Frontal cortex (tissue), 3 donors: ENCODE measurements at regions not wholly inside any gene's neighbourhood (a gene's known extent, or its start where the extent isn't known, plus 50 kb on each side); places are given as distances from the start of the nearest gene placed in this dataset.

ENCODE experiments used
- DNase-seq, 2 donors: peaks; one replicate each; pipeline ENCODE4 v3.0.0; 2012; ENCODE audit warnings: low spot score in 2 of 2
- FAIRE-seq: peaks from 2 replicates; lab custom pipeline; 2012; peaks lifted over from hg19 to GRCh38; lab: Jason Lieb, UNC
- donor health status: control.
- donor health status: control.
- donor health status: control.

DNA sequence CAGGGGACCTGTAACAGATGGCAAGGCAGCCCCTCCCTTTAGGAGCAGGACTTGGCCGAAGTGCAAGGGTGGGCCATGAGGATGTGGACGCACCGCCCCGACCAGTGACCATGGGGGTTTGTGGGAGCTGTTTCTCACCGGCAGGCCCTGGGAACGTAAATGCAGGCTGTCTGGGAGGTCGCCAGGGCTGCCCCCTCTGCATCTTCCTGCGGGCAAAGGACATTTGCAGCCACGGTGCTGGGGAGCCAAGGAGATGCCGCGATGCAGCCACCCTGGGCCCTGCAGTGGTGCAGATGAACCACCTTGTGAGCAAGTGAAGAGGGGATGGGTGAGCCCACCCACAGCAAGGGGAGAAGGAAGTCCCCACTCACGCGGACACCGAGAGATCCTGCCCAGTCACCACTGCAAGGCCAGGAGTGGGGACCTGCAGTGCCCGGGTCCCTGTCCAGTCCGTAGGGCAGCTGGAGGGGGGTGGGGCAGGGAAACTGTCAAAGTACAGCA lies 121.1 kb downstream of the SIK1 start:
- DNase-seq (no peak), FAIRE-seq (no peak)

DNA sequence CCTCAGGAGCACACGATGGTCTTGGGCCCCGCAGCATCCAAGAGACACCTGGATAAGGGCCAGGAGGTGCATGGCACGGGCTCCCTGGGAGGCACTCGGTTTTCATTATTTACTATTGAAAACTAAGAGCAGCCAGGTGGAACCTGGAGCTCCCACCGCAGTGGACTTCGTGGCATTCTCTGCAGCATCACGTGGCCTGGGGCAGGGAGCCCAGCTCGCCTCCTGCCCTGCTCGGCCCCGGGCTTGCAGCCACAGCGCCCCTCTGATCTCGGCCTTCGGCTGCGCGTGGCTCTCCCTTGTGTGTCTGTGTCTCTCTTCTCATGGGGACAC lies 121.6 kb downstream of the SIK1 start:
- FAIRE-seq, result no peak
- DNase-seq, result no peak

DNA sequence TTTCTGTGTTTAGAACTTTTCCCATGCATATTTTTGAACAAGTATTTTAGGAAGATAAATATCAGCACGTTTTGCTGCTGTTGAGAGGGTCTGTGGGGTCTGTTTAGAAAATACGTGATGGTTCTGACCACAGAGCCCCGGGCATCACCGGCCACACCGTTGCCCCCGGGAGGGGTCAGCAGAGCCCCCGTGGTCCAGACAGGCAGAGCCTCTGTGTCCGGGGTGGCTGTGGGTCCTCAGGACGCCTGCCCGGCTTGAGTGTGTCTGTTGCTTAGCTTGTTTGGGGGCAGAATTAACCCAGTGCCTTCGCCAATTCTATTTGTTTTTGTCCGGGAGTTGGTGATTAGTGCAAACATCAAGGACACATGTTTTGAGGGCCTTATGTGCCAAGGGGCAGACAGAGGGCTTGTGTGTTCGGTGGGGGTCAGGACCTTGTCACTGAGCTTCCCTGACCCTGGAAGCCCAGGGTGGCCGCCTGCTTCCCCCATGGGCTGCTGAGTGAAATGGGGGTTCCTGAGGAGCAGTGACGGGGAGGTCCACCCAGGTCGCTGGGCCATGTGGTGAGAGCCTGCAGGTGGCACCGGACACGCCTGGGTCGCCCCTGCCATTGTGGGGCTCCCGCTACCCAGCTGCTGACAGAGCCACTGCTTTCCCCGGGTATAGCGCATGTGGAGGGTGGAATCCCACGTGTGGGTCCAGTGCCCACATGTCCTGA lies 122.2 kb downstream of the SIK1 start:
- no peak for DNase-seq
- no peak for FAIRE-seq

DNA sequence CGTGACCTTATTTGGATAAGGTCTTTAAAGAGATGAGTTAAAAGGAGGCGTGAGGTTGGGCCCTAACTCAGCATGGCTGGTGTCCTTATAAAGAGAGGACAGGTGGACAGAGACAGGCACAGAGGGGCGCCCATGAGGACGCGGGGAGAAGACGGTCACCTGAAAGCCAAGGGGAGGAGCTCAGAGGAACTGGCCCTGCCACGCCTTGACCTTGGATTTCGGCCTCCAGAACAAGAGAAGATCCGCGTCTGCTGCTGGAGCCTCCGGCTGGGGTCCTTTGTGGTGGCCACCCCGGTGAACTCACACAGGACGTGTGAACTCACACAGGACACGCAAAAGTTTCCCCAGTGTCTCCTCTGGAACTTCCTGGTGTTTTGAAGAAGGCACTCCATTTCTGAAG lies 122.7 kb downstream of the SIK1 start:
- DNase-seq (no peak), FAIRE-seq (no peak)

DNA sequence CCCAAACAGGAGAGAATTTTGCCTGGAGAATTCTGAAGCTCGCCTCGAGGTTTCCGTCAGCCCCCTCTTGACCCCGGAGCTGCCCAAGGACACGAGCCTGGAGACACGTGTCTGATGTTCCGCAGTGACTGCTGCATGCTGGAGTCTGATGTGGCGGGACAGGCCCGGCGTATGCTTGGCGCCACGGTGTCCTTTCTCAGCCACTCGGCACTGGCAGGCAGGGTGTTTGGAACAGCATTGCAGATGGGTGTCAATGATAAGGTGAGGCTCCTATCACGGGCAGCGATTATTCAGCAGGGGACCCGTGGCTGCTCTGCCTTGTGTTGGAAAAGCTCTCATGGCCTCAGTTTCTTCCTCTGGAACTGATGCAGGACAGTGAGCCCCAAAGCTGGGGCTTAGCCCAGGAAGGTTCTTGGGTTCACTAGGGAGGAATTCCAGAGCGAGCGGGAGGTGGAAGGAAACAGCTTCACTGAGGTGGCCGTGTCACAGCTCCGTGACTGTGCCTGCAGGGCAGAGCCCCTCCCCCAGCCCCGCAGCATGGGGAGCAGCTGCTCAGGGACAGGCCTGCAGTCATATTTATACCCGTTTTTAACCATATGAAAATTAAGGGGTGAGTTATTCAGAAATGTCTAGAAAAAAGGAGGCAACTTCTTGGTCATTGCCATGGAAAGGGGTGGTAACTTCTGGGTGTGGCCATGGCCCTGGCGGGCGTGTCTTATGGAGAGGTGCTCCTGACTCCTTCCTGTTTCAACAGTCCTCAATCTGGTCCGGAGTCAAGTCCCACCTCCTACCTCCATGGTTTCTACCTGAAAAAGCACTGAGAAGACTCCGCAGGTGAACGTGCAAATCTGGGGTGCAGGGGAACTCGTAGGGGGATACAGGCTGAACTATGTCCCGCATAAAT lies 123.4 kb downstream of the SIK1 start:
- FAIRE-seq, result no peak
- no peak for DNase-seq

DNA sequence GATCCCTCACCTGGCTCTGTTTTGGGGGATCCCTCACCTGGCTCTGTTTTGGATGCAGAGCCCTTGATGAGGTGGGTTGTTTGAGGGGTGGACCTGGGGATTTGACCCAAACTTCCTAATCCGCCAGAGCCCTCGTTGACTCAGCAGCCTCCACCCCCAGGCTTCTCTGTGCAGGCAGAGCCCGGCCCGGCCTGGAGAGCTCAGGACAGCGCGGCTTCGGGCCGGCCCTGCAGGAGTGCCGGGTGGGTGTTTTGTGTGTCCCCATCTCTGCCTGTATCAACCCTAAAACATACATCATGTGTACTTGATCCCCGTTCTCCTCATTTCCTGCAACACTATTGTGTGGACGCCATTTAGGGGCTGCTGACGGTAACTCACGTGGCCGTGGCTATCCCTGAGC lies 124.2 kb downstream of the SIK1 start:
- DNase-seq, result no peak
- FAIRE-seq, result no peak

DNA sequence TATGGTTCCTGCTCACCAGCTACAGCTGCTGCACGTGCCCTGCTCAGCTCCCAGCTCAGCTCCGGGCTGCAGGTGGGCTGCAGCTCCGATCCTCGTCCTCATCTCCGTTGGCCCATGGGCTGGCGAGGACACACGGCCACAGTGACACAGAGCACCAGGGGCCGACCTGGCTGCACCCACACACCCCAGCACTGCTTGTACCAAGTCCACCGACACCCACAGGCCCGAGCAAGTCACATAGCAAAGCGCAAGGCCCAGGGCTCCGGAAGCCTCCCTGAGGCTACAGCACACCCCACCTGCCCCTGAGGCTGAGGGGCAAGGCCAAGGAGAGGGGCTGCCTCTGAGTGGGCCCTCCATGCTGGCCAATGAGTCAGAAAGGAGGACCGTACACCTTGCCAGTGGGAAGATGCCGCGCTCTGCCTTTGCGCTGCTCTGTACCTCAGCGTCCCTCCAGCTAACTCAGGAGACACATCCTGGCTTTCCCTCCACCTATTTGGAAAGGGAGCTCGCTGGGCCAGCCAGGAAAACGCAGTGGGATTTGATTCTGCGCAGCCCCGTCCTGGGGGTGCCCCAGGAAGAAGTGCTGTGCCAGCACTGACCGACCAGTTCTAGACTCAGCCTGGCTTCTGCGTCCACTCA lies 124.8 kb downstream of the SIK1 start:
- DNase-seq, result no peak
- FAIRE-seq, result no peak

DNA sequence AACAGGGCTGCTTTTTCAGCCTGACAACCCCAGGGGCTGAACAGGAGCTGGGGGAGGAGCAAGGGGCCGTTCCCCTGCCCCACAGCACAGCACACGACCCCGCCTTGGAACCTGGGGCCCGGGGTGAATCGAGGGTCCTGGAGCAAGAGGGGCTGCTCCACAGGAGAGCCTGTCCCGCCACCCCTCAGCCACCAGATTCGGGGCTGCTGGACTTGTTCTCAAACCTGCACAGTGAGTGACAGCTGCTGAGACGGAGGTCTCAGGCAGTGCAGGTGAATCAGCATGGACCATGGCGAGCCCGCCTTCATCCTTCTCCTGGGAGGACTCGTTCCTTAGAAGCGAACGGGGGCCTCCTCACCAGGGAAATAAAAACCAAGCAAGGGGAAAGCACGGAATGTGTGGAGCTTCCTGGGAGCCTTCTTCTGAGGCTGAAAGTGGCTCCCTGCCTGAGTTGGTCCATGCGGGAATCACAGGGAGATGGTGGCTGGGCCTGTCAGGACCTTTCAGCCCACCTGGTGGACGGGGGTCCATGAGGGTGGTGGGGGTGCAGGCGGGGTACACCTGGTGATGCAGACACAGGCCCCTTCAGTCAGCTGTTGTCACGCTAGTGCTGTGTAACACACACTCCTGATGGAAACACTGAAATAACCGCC lies 125.4 kb downstream of the SIK1 start:
- no peak for DNase-seq
- FAIRE-seq, result no peak

DNA sequence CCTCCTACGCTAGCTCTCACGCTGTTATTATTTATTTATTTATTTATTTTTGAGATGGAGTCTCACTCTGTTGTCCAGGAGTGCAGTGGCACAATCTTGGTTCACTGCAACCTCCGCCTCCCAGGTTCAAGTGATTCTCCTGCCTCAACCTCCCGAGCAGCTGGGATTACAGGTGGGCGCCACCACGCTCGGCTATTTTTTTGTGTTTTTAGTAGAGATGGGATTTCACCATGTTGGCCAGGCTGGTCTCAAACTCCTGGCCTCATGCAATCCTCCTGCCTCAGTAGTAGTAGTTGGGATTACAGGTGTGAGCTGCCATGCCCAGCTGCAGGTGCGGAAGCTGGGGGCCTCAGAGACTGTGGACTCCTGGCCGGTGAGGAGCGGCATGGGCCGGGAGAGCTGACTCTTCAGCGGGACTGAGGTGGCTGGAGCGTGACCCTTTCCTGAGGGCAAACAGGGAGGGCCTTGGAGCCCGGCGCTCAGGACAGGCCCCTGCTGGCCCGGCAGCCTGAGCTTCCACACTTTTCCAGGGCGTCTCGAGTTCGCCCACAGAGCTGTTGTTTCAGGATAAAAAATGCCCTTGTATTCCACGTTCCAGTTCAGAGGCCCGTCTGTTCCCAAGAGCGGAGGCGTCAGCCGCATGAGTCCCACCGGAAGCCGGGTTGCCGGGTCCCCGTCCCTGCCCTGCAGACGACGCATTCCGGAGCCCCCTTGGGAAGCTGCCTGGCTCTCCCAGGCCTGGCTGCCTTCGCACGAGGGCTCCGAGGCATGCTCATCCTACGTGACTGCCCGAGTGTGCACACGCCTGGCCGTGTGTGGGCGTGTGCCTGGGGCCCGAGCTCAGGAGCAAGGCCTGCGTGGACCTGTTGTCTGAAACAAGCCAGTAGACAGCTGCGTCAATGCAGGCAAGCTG lies 126.2 kb downstream of the SIK1 start:
- DNase-seq, result no peak

DNA sequence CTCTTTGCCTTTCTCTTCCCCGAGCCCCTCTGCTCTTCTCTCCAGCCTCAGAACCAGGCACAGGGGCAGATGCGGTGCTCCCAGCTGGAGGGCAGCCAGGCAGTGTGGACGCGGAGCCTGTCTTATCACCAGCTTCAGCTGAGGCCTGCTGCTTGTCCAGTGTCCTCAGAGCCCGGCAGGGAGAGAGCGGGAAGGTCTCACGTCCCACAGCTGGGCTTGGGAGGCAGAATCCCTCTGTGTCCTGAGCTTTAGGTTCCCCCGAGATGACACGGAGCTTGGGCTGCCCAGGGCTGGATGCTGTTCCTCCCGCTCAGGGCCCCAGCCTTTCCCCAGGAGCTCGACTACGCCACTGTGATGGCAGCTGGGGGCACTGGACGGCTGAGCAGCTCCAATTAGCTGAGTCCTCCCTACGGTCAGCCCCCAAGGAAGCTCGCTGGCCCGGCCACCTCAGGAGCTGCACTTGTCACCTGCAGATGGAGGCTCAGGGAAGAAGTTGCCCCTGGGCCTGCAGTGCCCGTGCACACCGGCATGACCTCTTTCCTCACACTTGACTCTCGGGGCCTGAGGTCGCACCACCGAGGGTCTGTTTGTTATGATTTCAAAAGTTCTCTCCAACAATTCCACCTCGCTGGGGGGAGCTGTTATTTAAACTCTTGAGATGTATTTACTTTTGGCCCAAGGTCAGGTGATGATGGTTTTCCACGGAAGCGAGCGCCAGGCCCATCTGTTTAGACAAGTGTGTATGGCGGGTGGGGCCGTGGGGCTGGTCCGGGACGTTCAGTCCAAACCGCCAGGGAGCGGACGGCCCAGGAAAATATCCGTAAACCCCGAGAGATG lies 127.3 kb downstream of the SIK1 start:
- DNase-seq (no peak), FAIRE-seq (no peak)

More for the DNA sequence above, 126.2 kb downstream of the SIK1 start:
- no peak for FAIRE-seq

DNA sequence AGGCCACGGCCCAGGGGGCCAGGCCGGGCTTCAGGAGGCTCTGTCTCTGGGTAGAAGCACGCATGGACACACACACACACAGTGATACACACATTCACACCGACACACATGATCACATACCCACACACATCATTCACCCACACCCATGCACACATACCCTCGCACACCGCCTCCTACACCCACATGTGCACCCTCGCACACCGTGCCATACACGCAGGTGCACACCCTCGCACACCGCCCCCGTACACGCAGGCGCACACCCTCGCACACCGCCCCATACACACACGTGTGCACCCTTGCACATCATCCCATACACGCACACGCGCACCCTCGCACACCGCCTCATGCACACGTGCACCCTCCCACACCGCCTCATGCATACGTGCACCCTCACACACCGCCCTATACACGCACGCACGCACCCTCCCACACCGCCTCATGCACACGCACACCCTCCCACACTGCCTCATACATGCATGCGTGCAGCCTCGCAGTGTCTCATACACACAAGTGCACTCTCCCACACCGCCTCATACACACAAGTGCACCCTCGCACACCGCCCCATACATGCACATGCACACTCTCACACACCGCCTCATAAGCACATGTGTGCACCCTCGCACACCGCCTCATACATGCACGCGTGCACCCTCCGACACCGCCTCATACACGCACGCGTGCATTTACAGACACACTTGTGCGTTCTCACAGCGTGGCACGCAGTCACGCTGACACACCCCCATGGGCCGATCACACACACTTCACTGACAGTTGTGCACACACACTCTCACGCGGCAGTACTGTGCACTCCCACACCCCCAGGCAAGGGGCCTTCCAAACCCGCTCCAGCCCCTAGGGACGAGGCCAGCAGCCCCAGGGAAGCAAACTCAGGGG lies 128.1 kb downstream of the SIK1 start:
- FAIRE-seq (no peak), DNase-seq (no peak)

DNA sequence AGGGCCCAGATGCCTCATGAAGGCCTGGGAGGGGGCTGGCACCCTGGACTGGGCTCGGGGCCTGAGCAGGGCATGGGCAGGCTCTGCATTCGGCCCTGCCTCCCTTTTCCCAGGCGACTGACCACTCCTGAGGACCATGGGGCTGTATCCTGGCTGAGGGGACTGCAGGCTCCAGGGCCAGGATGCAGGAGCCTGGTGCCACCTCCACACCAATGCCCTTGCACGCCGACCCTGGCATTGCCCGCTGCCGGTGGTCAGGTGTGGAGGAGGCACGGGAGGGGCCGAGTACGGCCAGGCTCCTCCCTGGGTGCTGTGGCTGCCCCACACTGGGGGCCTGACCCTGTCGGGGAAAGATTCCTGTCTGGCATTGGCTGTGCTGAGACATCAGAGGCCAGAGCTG lies 128.9 kb downstream of the SIK1 start:
- FAIRE-seq (no peak), DNase-seq (no peak)

DNA sequence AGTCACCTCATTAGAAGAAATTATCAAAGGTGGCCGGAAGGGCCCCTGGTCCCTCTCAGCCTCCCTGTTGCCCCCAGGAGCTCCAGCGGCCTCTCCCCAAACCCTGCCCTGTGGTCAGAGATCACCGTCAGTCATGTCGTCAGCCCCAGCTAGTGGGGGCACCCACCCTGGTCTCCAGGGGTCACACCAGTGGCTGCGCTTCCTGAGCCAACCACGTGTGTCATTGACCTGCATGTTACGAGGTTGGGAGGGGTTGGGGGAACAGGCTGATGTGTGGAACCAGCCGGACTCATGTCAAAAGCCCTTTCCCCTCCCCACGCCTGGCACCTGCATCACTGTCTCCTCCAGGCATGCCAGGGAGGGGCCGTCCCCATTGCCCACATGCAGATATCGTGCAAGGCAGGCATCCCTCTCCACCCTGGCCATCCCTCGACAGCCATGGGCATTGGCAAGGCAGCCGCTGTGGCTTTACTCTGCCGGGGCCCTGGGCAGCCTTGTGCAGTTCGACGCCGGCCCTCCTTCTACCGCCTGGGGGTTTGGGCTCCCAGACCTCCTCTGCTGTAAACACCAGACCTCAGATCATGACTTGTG lies 128.7 kb downstream of the CRYAA start:
- no peak for DNase-seq
- no peak for FAIRE-seq

DNA sequence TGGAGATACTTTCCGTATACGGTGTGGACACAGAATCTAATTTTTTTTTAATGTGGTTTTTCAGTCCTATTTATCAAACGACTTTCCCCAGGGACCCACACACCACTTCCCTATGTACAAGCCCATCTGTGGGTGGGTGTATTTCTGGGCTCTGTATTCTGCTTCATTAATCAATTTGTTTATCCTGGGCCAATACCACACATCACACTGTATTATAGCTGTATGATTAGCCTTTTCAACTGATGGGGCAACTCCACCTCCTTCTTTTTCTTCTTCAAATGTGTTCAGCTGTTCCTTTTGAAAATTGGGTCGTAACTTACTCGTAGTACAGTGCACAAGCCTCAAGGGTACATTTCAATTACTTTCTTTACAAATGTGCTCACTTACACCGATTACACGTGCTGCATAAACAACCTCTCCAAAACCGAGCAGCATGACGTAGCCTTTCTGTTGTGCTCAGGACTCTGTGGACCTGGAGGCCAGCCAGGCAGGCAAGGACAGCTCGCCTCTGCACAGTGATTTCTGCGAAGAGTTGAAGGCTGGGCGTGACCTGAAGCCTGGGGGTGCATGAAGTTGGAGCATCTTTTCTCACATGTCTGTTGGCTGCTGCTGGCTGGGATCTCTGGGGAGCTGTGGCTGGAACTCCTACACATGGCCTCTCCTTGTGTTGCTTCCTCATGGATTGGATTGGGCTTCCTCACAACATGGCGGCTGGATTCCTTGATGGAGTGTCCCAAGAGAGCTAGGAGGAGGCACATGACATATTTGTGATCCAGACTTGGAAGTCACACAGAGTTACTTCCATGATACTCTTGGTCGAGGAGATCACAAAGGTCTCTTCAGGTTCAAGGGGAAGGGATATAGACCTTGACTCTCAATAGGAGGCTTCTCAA lies 126.5 kb downstream of the CRYAA start:
- no peak for DNase-seq

DNA sequence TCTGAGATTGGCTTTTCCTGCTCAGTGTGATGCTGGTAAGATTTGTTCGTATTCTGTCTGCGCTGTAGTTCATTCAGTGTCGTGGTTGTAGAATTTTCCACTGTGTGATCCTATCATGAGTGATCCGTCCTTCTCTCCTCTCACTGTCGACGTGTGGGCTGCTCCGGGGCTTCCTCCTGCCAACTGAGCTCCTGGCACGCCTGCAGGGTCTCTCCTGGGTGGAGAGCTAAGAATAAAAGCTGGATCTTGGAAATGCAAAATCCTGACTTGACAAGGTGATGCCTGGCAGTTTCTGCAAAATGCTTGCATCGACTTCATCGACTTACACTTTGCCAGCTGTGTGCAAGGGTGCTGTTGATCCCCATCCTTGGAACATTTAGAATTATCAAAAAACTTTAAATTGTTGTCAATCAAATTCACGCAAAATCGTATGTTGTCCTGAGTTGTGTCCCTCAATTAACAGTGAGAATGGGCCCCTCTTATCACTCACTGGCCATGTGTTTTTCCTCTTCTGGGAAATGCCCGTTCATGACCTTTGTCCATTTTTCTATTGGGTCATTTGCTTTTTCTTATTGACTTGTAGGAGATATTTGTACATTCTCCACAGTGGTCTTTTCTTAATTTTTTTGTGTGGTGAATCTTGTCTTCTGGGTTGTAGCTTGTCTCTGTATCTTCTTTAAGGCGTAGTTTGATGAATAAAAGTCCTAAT lies 125.5 kb downstream of the CRYAA start:
- no peak for DNase-seq
- no peak for FAIRE-seq

More for the DNA sequence above, 126.5 kb downstream of the CRYAA start:
- FAIRE-seq, result no peak

DNA sequence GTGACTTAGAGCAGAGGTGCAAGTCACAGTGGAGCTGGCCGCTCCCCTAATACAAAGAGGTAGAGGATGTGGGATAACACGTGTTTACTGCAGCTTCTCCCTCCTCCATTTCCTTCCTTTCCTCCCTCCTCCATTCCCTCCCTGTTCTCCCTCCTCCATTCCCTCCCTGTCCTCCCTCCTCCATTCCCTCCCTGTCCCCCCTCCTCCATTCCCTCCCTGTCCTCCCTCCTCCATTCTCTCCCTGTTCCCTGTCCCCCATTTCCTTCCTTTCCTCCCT lies 124.0 kb downstream of the CRYAA start:
- FAIRE-seq (no peak), DNase-seq (no peak)
